SK-N-SH (cell line): ENCODE measurements at regions not wholly inside any gene's neighbourhood (a gene's known extent, or its start where the extent isn't known, plus 50 kb on each side); places are given as distances from the start of the nearest gene placed in this dataset.

Experiments
- CTCF ChIP-seq: fragments of 200-600 bp; sonication (generic); IDR thresholded peaks from 2 replicates; pipeline ENCODE4 v1.6.1; 2017; ENCODE audit warnings: antibody characterized with exemption, mild to moderate bottlenecking, moderate library complexity
- EP300 ChIP-seq, 2 experiments: IDR thresholded peaks; 2 replicates each; pipeline versions ENCODE4 v1.4.0 to v1.6.1; 2012; ENCODE audit warnings: borderline replicate concordance in 1 of 2, low read depth in 1 of 2, low read length in 1 of 2
- MXI1 ChIP-seq: IDR thresholded peaks from 2 replicates; pipeline ENCODE4 v1.6.1; 2012; ENCODE audit warnings: mild to moderate bottlenecking, low read depth, low read length, improper control_type of control experiment
- POLR2AphosphoS5 ChIP-seq: IDR thresholded peaks from 2 replicates; pipeline ENCODE4 v1.6.1; 2012; ENCODE audit warnings: low read depth, low read length
- RFX5 ChIP-seq: IDR thresholded peaks from 2 replicates; pipeline ENCODE4 v1.6.1; 2012; ENCODE audit warnings: mild to moderate bottlenecking, improper control_type of control experiment, low read length
- SMC3 ChIP-seq: IDR thresholded peaks from 2 replicates; pipeline ENCODE4 v1.6.1; 2012; ENCODE audit warnings: low read depth, low read length, improper control_type of control experiment
- TAF1 ChIP-seq: IDR thresholded peaks from 2 replicates; pipeline ENCODE4 v1.6.1; 2012; ENCODE audit warnings: low read depth, mild to moderate bottlenecking, low read length, moderate library complexity, borderline replicate concordance

GRCh38 chr16:65222536-65222935 is 100.7 kb upstream of the CDH11 start:
- TF ChIP-seq MXI1 (no peak), POLR2AphosphoS5 (no peak), SMC3 (no peak), CTCF (no peak), RFX5 (no peak), TAF1 (no peak), EP300 (IDR thresholded peaks at IDR 0.05; ENCODE audit: borderline replicate concordance in 1 of 2, low read depth in 1 of 2, low read length in 1 of 2) (no peak)
